ENCODE measurements at regions not wholly inside any gene's neighbourhood (a gene's known extent, or its start where the extent isn't known, plus 50 kb on each side); places are given as distances from the start of the nearest gene placed in this dataset.

DNA sequence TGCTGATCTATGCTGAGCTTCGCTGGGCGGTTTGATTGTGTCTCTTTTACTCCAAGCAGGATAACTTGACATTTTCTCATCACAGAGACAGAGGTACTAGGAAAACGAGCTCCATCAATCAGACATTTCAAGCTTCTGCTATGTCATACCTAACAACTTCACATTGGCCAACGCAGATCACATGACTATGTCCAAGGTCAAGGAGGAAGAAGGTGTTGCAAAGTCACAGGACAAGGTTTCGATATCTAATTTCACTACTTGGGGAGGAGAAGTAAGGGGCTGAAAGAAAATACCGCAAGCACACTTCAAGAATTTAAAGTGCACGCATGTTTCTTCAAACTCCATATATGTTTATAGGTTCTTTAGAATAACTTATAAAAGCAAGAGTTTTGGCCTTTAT is 425.8 kb downstream of the CHL1 start:
- TF ChIP-seq, protein P1, sequence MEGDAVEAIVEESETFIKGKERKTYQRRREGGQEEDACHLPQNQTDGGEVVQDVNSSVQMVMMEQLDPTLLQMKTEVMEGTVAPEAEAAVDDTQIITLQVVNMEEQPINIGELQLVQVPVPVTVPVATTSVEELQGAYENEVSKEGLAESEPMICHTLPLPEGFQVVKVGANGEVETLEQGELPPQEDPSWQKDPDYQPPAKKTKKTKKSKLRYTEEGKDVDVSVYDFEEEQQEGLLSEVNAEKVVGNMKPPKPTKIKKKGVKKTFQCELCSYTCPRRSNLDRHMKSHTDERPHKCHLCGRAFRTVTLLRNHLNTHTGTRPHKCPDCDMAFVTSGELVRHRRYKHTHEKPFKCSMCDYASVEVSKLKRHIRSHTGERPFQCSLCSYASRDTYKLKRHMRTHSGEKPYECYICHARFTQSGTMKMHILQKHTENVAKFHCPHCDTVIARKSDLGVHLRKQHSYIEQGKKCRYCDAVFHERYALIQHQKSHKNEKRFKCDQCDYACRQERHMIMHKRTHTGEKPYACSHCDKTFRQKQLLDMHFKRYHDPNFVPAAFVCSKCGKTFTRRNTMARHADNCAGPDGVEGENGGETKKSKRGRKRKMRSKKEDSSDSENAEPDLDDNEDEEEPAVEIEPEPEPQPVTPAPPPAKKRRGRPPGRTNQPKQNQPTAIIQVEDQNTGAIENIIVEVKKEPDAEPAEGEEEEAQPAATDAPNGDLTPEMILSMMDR (IDR thresholded peaks at IDR 0.05), result no peak
- TF ChIP-seq ZSCAN20 (CRISPR knock-in tag; IDR thresholded peaks at IDR 0.05) (no peak), ELK1 (IDR thresholded peaks at IDR 0.05; ENCODE audit: low read depth, low read length) (no peak), RNF2 (IDR thresholded peaks at IDR 0.05; ENCODE audit: borderline replicate concordance, low read depth) (no peak), FOSL2 (IDR thresholded peaks at IDR 0.05) (no peak), FOSL2 (CRISPR knock-in tag; IDR thresholded peaks at IDR 0.05) (no peak), RAD21 (conservative IDR thresholded peaks at IDR 0.05 in 1 of 2, IDR thresholded peaks at IDR 0.05 in 1 of 2) (no peak), EP300 (IDR thresholded peaks at IDR 0.05) (no peak), POLR2A (IDR thresholded peaks at IDR 0.05; ENCODE audit: low read length) (no peak)
